Fibroblast of lung (primary cell): ENCODE measurements at regions not wholly inside any gene's neighbourhood (a gene's known extent, or its start where the extent isn't known, plus 50 kb on each side); places are given as distances from the start of the nearest gene placed in this dataset.
"Not testable (repeated sequence)": the region's sequence is repeated elsewhere in the genome, so short reads cannot be mapped to it uniquely, and the experiment has no call there.

ENCODE experiments used
- DNase-seq, 2 donors: peaks; one replicate each; pipeline versions ENCODE4 v3.0.0 to v3.0.0-alpha.2; 2010; ENCODE audit warnings: low read depth in 2 of 2
- H2AFZ ChIP-seq: 2 replicates; pipeline ENCODE4 v1.5.1; 2012; ENCODE audit warnings: low read length, control low read depth, inconsistent platforms
- H3K27ac ChIP-seq: 2 replicates; pipeline ENCODE4 v1.5.1; 2011; ENCODE audit warnings: low read length, control low read depth; ENCODE audit not compliant: insufficient read depth
- H3K27me3 ChIP-seq: 2 replicates; pipeline ENCODE4 v1.5.1; 2011; ENCODE audit warnings: mild to moderate bottlenecking, low read length; ENCODE audit not compliant: control insufficient read depth, insufficient read depth
- H3K36me3 ChIP-seq: 2 replicates; pipeline ENCODE4 v1.5.1; 2011; ENCODE audit warnings: low read length; ENCODE audit not compliant: control insufficient read depth, insufficient read depth
- H3K4me1 ChIP-seq: 2 replicates; pipeline ENCODE4 v1.5.1; 2011; ENCODE audit warnings: low read length; ENCODE audit not compliant: control insufficient read depth, insufficient read depth; ENCODE audit errors: extremely low read depth
- H3K4me2 ChIP-seq: 2 replicates; pipeline ENCODE4 v1.5.1; 2011; ENCODE audit warnings: low read length, control low read depth; ENCODE audit not compliant: insufficient read depth; ENCODE audit errors: extremely low read depth
- H3K4me3 ChIP-seq, 4 experiments: fragments of 200-600 bp in 1 of 4; sonication (generic) in 1 of 4; replicated peaks in 1 of 4; 2 replicates each; pipeline ENCODE4 v1.5.1; 2011 to 2016; ENCODE audit warnings: low read length in 4 of 4, low read depth in 3 of 4, mild to moderate bottlenecking in 3 of 4, control low read depth in 2 of 4, inconsistent platforms in 1 of 4, mixed read lengths in 1 of 4; ENCODE audit not compliant: insufficient read depth in 1 of 4; ENCODE audit errors: control extremely low read depth in 1 of 4
- H3K79me2 ChIP-seq: 2 replicates; pipeline ENCODE4 v1.5.1; 2012; ENCODE audit warnings: mild to moderate bottlenecking, low read length, inconsistent platforms; ENCODE audit not compliant: control insufficient read depth, insufficient read depth
- H3K9ac ChIP-seq: 2 replicates; pipeline ENCODE4 v1.5.1; 2011; ENCODE audit warnings: mild to moderate bottlenecking, low read length, control low read depth; ENCODE audit not compliant: insufficient read depth
- H3K9me3 ChIP-seq: 2 replicates; pipeline ENCODE4 v1.5.1; 2012; ENCODE audit warnings: low read depth, low read length; ENCODE audit not compliant: control insufficient read depth, insufficient read depth
- H4K20me1 ChIP-seq: 2 replicates; pipeline ENCODE4 v1.5.1; 2011; ENCODE audit warnings: low read length; ENCODE audit not compliant: control insufficient read depth, insufficient read depth; ENCODE audit errors: extremely low read depth
- EZH2 ChIP-seq: IDR thresholded peaks from 2 replicates; pipeline ENCODE4 v1.5.1; 2012; ENCODE audit warnings: low read length, control low read depth, mild to moderate bottlenecking; ENCODE audit errors: missing control alignments
- TF ChIP-seq, protein P1 (sequence below), 2 donors: IDR thresholded peaks in 1 of 2; conservative IDR thresholded peaks in 1 of 2; 1 replicate in 1 of 2; 2 replicates in 1 of 2; pipeline ENCODE4 v1.5.1; 2011 to 2012; ENCODE audit warnings: low read length in 2 of 2, control low read depth in 1 of 2, inconsistent platforms in 1 of 2, low read depth in 1 of 2, mild to moderate bottlenecking in 1 of 2

DNA sequence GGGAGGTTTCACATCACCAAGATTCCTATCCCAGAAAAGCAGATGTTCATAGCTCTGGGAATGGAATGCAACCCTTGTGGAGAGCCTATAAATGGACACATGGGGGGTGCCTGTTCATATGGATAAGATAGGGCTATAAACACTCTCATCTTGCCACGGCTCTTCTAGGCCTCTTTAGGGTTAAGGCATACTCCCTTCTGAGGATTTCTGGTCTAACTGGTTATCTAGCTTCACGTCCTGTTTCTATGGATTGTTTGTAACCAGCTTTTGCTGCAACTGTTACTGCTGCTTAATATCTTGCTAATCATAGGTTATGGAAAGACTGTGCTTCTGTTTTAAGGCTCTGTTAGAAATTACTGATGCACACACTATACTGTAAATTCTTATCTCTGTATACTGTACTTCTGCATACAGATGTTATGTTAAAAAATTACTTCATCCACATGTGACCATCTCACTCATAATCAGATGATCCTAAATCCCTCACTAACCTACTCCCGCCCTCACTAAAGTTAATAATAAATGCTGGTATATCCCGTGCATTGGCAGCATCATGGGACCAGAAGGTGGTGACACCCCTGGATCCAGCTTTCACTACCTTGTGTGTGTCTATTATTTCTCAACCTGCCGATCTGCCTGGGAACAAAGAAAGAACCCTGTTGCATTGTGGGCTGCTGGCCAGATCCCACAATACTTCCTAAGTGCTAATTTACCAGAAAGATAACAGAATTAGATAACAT lies 68.7 kb downstream of the PRKAB2 start:
- not testable (repeated sequence) for H3K36me3 ChIP-seq, H3K4me1 ChIP-seq, H3K27ac ChIP-seq, H4K20me1 ChIP-seq, H3K27me3 ChIP-seq, H3K9ac ChIP-seq, H3K4me3 ChIP-seq, DNase-seq, H3K9me3 ChIP-seq, H3K4me2 ChIP-seq, H3K79me2 ChIP-seq, H2AFZ ChIP-seq

DNA sequence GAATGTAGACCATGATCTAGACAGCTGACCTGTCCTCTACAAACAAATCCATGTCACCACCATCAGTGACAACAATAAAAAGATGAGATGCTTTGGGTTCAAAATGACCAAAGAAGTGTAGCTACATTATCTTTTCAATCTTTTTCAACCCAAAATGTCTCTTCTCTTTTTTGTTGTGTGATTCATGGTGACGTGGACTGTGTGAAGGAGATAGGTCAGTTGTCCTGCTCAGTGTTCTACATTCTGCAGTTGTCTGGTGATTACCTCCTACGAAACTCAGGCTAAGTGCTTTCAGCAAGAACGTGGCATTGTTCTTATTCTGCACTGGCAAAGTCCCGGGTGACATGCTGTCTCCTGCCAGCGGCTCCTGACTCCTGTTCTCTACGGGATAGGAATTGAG lies 73.1 kb downstream of the PRKAB2 start:
- Histone ChIP-seq H3K36me3 (no peaks in the 10 kb centered on the region), H2AFZ (no peak overlapping the region), H3K4me3 (no peak overlapping the region), H3K4me1 (no peaks in the 10 kb centered on the region), H3K27ac (no peak overlapping the region), H3K9ac (no peak overlapping the region), H3K27me3 (no peaks in the 10 kb centered on the region), H3K79me2 (no peaks in the 10 kb centered on the region), H3K4me2 (no peak overlapping the region), H3K9me3 (no peaks in the 10 kb centered on the region), H4K20me1 (no peaks in the 10 kb centered on the region)
- DNase-seq = no peak
- TF ChIP-seq EZH2 = no peak
- TF ChIP-seq, protein P1, sequence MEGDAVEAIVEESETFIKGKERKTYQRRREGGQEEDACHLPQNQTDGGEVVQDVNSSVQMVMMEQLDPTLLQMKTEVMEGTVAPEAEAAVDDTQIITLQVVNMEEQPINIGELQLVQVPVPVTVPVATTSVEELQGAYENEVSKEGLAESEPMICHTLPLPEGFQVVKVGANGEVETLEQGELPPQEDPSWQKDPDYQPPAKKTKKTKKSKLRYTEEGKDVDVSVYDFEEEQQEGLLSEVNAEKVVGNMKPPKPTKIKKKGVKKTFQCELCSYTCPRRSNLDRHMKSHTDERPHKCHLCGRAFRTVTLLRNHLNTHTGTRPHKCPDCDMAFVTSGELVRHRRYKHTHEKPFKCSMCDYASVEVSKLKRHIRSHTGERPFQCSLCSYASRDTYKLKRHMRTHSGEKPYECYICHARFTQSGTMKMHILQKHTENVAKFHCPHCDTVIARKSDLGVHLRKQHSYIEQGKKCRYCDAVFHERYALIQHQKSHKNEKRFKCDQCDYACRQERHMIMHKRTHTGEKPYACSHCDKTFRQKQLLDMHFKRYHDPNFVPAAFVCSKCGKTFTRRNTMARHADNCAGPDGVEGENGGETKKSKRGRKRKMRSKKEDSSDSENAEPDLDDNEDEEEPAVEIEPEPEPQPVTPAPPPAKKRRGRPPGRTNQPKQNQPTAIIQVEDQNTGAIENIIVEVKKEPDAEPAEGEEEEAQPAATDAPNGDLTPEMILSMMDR (conservative IDR thresholded peaks at IDR 0.05 in 1 of 2, IDR thresholded peaks at IDR 0.05 in 1 of 2; ENCODE audit: low read depth in 1 of 2, low read length in 2 of 2) = no peak

DNA sequence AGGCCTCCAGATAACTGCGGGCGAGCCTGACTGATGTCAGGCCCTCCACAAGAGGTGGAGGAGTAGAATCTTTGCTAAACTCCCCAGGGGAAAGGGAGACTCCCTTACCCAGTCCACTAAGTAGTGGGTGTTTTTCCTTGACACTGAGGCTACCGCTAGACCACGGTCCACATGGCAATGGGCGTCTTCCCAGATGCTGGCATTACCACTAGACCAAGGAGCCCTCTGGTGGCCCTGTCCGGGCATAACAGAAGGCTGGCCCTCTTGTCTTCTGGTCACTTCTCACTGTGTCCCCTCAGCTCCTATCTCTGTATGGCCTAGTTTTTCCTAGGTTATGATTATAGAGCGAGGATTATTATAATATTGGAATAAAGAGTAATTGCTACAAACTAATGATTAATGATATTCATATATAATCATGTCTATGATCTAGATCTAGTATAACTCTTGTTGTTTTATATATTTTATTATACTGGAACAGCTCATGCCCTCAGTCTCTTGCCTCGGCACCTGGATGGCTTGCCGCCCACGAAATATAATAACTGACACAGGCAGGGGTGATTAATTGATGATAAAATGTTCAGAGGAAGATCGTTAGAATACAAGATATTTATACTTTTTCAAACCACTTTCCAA lies 73.8 kb downstream of the PRKAB2 start:
- not testable (repeated sequence) for H3K4me2 ChIP-seq, H3K36me3 ChIP-seq, H3K79me2 ChIP-seq, H3K27me3 ChIP-seq, H3K4me3 ChIP-seq, H2AFZ ChIP-seq, H3K27ac ChIP-seq, H4K20me1 ChIP-seq, H3K4me1 ChIP-seq, H3K9me3 ChIP-seq, H3K9ac ChIP-seq
- DNase-seq = peak in 1 of 2 donors; percentile 8
- TF ChIP-seq, protein P1 (conservative IDR thresholded peaks at IDR 0.05 in 1 of 2, IDR thresholded peaks at IDR 0.05 in 1 of 2; ENCODE audit: low read depth in 1 of 2, low read length in 2 of 2) = peak; percentile 28 to 48
